Fibroblast of skin of abdomen (primary cell): ENCODE measurements at regions not wholly inside any gene's neighbourhood (a gene's known extent, or its start where the extent isn't known, plus 50 kb on each side); places are given as distances from the start of the nearest gene placed in this dataset.

Source experiments
- DNase-seq: peaks from one replicate; pipeline ENCODE4 v3.0.0-alpha.2; 2013

- DNase-seq: no peak
Measured at GRCh38 chr2:183214680-183215079, 90.4 kb downstream of the NUP35 start.

GRCh38 chr2:183215917-183216316, 91.7 kb downstream of the NUP35 start:
- DNase-seq: no peak

DNA sequence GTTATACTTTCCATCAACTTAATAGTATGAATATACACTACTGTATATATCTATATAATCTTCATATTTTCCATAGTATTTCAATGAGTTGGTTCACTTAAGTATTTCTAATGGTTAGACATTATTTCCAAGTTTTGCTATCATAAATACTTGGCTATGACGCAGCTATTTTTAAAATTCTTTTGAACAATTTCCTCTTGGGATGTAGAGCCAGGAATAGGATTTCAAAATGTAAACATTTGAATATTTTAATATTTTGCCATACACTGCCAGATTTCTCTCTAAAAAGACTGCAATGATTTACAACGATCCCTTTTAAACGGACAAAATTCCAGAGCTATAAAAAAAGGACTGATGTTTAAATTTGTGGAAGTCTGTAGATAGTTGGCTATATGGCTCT, 95.6 kb downstream of the NUP35 start:
- DNase-seq: peak; percentile 5

- DNase-seq: no peak
Measured at GRCh38 chr2:183222751-183223150, 98.5 kb downstream of the NUP35 start.

GRCh38 chr2:183224948-183225347, 100.7 kb downstream of the NUP35 start:
- no peak for DNase-seq

GRCh38 chr2:183227176-183227575, 102.9 kb downstream of the NUP35 start:
- no peak for DNase-seq

GRCh38 chr2:183229386-183229785, 105.1 kb downstream of the NUP35 start:
- DNase-seq: peak; percentile 72

GRCh38 chr2:183232161-183232865, 108.1 kb downstream of the NUP35 start:
- DNase-seq: no peak

DNA sequence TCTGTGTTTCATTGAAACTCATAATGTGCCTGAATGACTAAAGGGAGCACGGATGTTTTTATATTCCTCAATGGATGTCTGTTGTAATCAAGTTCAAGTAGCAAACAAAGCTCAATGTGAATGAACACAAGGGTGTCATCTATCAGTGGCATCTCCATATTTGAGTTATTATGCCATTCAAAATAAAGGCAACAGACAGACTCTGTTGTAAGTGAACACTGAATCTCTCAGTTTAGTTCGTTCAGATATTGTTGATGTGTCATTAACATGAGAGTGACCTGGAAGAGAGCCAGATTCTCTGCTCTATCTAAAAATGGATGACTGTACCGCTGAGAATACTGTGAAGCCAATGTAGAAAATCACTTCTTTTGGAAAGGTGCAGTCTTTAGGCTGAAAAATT, 118.7 kb downstream of the NUP35 start:
- DNase-seq: peak; percentile 8

DNA sequence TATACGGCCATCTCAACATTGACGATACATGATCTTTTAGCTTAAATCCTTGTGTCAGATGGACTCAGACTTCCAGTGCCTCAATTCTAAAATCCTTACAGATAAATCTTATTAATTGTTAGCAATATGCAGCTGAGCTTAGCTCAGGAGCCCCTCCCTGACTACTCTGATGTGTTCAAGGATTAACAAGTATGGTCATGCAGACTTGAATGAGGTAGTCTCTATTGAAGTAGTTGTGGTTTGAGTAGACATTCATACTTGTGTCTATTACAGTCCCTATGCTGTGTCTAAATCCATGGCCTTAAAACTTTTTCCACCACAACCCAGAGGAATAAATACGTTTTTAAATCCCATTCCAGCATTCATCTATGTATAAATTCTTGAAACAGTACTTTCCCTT, 119.5 kb downstream of the NUP35 start:
- DNase-seq: no peak

- DNase-seq: no peak
Measured at GRCh38 chr2:183244300-183244844, 120.1 kb downstream of the NUP35 start.

- peak; percentile 31 for DNase-seq
Measured at GRCh38 chr2:183248866-183249567, 124.8 kb downstream of the NUP35 start.

DNA sequence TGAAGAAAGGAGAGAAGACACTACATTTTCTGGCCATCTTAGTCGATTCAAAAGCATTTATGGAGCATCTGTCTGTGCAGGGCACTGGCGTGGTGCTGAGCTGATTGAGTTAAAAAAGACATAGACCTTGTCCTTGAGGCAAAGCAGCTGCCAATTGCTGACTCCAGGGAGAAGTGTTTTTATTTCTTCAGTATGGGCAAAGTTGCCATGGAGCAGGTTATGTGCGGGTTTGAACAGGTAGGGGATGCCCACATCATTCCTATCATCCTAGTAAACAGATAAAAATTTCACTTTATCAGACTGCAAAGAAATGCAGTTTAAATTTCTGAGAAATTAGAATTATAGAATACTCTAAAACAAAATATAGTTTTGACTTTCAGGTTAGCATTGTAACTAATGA, 125.8 kb downstream of the NUP35 start:
- DNase-seq: no peak

- DNase-seq: no peak
Measured at GRCh38 chr2:183250472-183250871, 126.2 kb downstream of the NUP35 start.

DNA sequence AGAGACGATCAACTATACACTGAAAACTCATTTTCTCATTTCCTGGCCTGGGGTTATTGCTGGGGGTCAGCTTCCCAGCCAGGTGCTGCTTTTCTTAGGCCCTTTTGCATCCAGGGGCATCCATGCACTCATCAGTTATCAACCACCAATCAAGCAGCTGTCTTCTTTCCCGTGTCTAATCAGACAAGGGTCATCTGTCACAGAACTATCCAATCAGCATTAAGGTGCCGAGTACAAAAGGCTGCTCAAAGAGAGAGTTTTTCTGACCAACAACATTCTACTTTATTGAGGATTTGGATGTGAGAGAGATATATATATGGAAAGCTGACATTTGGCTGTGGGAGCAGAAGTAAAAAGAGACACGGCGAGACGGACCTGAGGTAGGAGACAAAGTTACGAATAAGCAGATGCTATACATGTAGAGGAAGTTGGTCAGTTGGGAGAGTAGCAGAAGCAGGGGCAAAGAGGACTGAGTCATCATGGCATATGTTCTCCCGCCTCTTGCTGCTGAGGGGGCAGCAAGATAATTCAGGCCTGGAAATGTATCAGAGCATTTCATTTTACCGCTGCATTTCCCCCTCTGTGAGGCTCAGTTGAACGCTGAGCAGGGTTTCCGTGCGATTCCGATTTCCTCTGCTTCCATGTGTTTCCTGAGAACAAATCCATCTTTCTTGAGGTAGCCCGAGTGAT, 129.3 kb downstream of the NUP35 start:
- DNase-seq: no peak

- no peak for DNase-seq
Measured at GRCh38 chr2:183255411-183255810, 131.2 kb downstream of the NUP35 start.

GRCh38 chr2:183259921-183260320, 135.7 kb downstream of the NUP35 start:
- no peak for DNase-seq

- DNase-seq: no peak
Measured at GRCh38 chr2:183260527-183260926, 136.3 kb downstream of the NUP35 start.

DNA sequence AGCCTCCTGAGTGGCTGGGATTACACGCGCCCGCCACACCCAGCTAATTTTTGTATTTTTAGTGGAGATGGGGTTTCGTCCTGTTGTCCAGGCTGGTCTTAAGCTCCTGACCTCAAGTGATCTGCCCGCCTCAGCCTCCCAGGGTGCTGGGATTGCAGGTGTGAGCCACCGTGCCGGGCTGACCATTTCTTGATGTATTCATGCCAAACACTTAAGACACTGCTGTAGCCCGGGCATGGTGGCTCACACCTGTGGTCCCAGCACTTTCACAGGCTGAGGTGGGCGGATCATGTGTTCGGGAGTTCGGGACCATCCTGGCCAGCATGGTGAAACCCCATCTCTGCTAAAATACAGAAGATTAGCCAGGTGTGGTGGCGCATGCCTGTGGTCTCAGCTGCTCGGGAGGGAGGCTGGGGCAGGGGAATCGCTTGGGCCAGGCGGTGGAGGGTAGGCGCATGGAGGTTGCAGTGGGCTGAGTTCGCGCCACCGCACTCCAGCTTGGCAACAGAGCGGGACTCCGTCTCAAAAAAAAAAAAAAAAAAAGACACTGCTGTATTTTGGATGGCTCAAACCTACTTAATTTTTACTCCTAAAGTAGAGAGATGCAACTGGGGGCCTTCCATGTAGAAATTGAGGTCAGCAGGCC, 140.8 kb downstream of the NUP35 start:
- DNase-seq: no peak

- no peak for DNase-seq
Measured at GRCh38 chr2:183267148-183267827, 143.0 kb downstream of the NUP35 start.

- DNase-seq: peak; percentile 20
Measured at GRCh38 chr2:183269956-183270355, 145.7 kb downstream of the NUP35 start.

DNA sequence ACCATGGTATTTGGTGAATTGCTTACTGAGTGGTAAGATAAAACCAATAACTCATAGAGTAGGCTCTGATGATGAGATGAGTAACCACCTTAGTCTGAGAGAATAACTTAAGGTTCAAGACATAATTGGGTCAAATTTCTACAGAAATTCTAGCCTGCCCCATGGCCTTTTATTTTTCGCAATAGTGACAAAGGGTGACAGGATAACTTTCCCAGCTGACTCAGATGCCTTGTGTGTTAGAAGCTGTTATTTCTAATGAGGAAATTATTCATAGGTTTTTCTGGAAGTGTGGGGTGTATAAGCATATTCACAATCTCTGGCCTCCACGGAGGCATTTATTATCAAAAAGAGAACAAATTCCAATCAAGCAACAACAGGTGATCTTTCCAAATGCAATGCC, 159.0 kb downstream of the NUP35 start:
- DNase-seq: no peak
